Right ventricle myocardium superior (tissue), 1 donor: ENCODE measurements at regions not wholly inside any gene's neighbourhood (a gene's known extent, or its start where the extent isn't known, plus 50 kb on each side); places are given as distances from the start of the nearest gene placed in this dataset.

Experiments
- ATAC-seq: fragments of 200-7000 bp; cut with Tn5 transposase; one replicate; pipeline ENCODE4 v1.9.1; 2020; ENCODE audit warnings: mild to moderate bottlenecking; ENCODE audit not compliant: poor library complexity
- DNase-seq: peaks from one replicate; pipeline ENCODE4 v3.0.0-alpha.2; 2020
- intact Hi-C: fragments of 100-400 bp; cut with DNase I; formaldehyde crosslinking; loops from one replicate; pipeline ENCODE4 v1.11.2; 2022
- donor health status: DM: no; HTN: yes; CAD: no; lungs with severe emphysema.

GRCh38 chr20:58140787-58141425 lies 87.5 kb downstream of the ANKRD60 start:
- intact Hi-C loops, result no loop called here
- ATAC-seq (no peak), DNase-seq (no peak)

GRCh38 chr20:58139849-58140786 lies 88.3 kb downstream of the ANKRD60 start:
- ATAC-seq (no peak), DNase-seq (no peak)
- intact Hi-C loops, result loop anchor here (10.0 kb wide), 1 partner anchor 65 kb away; no protein-coding TSS in a partner anchor

- DNase-seq (no peak), ATAC-seq (no peak)
- intact Hi-C loops, result loop anchor here (10.0 kb wide), 1 partner anchor 64 kb away; no protein-coding TSS in a partner anchor
Measured at GRCh38 chr20:58138395-58138794, 90.1 kb downstream of the ANKRD60 start.

- intact Hi-C loops, result loop anchor here (10.0 kb wide), 1 partner anchor 63 kb away; no protein-coding TSS in a partner anchor
- DNase-seq, result no peak
Measured at GRCh38 chr20:58137651-58138265, 90.7 kb downstream of the ANKRD60 start.

GRCh38 chr20:58137236-58137635 lies 91.2 kb downstream of the ANKRD60 start:
- no peak for ATAC-seq
- intact Hi-C loops, result loop anchor here (10.0 kb wide), 1 partner anchor 62 kb away; no protein-coding TSS in a partner anchor
- no peak for DNase-seq

More at GRCh38 chr20:58137651-58138265, 90.7 kb downstream of the ANKRD60 start:
- no peak for ATAC-seq

- intact Hi-C loops, result loop anchor here (10.0 kb wide), 1 partner anchor 61 kb away; no protein-coding TSS in a partner anchor
- DNase-seq (no peak), ATAC-seq (no peak)
Measured at GRCh38 chr20:58136149-58136484, 92.3 kb downstream of the ANKRD60 start.

- DNase-seq, result no peak
- no peak for ATAC-seq
- intact Hi-C loops, result loop anchor here (10.0 kb wide), 1 partner anchor 61 kb away; no protein-coding TSS in a partner anchor
Measured at GRCh38 chr20:58135441-58136148, 92.9 kb downstream of the ANKRD60 start.

GRCh38 chr20:58133020-58133808 lies 95.2 kb downstream of the ANKRD60 start:
- ATAC-seq (no peak), DNase-seq (no peak)
- intact Hi-C loops, result loop anchor here (10.0 kb wide), 1 partner anchor 58 kb away; no protein-coding TSS in a partner anchor

GRCh38 chr20:58131551-58132142 lies 96.8 kb downstream of the ANKRD60 start:
- intact Hi-C loops, result loop anchor here (10.0 kb wide), 1 partner anchor 57 kb away; no protein-coding TSS in a partner anchor
- ATAC-seq, result no peak
- DNase-seq, result no peak

GRCh38 chr20:58131151-58131550 lies 97.3 kb downstream of the ANKRD60 start:
- ATAC-seq (no peak), DNase-seq (no peak)
- intact Hi-C loops, result loop anchor here (10.0 kb wide), 1 partner anchor 56 kb away; no protein-coding TSS in a partner anchor

GRCh38 chr20:58130581-58130980 lies 97.9 kb downstream of the ANKRD60 start:
- intact Hi-C loops, result loop anchor here (10.0 kb wide), 1 partner anchor 56 kb away; no protein-coding TSS in a partner anchor
- DNase-seq (no peak), ATAC-seq (no peak)

GRCh38 chr20:58130156-58130555 lies 98.3 kb downstream of the ANKRD60 start:
- no peak for DNase-seq
- intact Hi-C loops, result loop anchor here (10.0 kb wide), 1 partner anchor 55 kb away; no protein-coding TSS in a partner anchor
- no peak for ATAC-seq

GRCh38 chr20:58129721-58130151 lies 98.7 kb downstream of the ANKRD60 start:
- intact Hi-C loops, result loop anchor here (5.0 to 10.0 kb wide), 2 partner anchors 37 to 55 kb away; no protein-coding TSS in a partner anchor
- ATAC-seq (no peak), DNase-seq (no peak)

- ATAC-seq (no peak), DNase-seq (no peak)
- intact Hi-C loops, result loop anchor here (5.0 kb wide), 1 partner anchor 37 kb away; no protein-coding TSS in a partner anchor
Measured at GRCh38 chr20:58128635-58129625, 99.5 kb downstream of the ANKRD60 start.

- DNase-seq (no peak), ATAC-seq (no peak)
- intact Hi-C loops, result loop anchor here (5.0 kb wide), 1 partner anchor 35 kb away; no protein-coding TSS in a partner anchor
Measured at GRCh38 chr20:58127701-58128111, 100.7 kb downstream of the ANKRD60 start.

GRCh38 chr20:58125726-58126125 lies 102.7 kb downstream of the ANKRD60 start:
- DNase-seq, result no peak
- intact Hi-C loops, result loop anchor here (5.0 kb wide), 1 partner anchor 33 kb away; no protein-coding TSS in a partner anchor
- ATAC-seq, result no peak
